ENCODE measurements at regions not wholly inside any gene's neighbourhood (a gene's known extent, or its start where the extent isn't known, plus 50 kb on each side); places are given as distances from the start of the nearest gene placed in this dataset.

GRCh38 chr2:234438305-234438977 is 58.4 kb downstream of the ARL4C start:
- no peak for DNase-seq (ENCODE audit: low read depth)

- no peak for DNase-seq (ENCODE audit: low read depth)
Observed at GRCh38 chr2:234437642-234438304, 59.1 kb downstream of the ARL4C start.

- no peak for DNase-seq (ENCODE audit: low read depth)
Observed at GRCh38 chr2:234436482-234436837, 60.4 kb downstream of the ARL4C start.

- no peak for DNase-seq (ENCODE audit: low read depth)
Observed at GRCh38 chr2:234435836-234436481, 60.9 kb downstream of the ARL4C start.

- DNase-seq (ENCODE audit: low read depth): no peak
Observed at GRCh38 chr2:234433201-234433600, 63.7 kb downstream of the ARL4C start.

- DNase-seq (ENCODE audit: low read depth): no peak
Observed at GRCh38 chr2:234430871-234431270, 66.0 kb downstream of the ARL4C start.

- no peak for DNase-seq (ENCODE audit: low read depth)
Observed at GRCh38 chr2:234429265-234429664, 67.6 kb downstream of the ARL4C start.

- DNase-seq (ENCODE audit: low read depth): no peak
Observed at GRCh38 chr2:234427081-234428061, 69.5 kb downstream of the ARL4C start.

GRCh38 chr2:234426616-234427015 is 70.3 kb downstream of the ARL4C start:
- DNase-seq (ENCODE audit: low read depth): no peak

- DNase-seq (ENCODE audit: low read depth): no peak
Observed at GRCh38 chr2:234425639-234426603, 71.0 kb downstream of the ARL4C start.

- DNase-seq (ENCODE audit: low read depth): no peak
Observed at GRCh38 chr2:234423884-234424283, 73.0 kb downstream of the ARL4C start.

- DNase-seq (ENCODE audit: low read depth): no peak
Observed at GRCh38 chr2:234422981-234423431, 73.9 kb downstream of the ARL4C start.

- DNase-seq (ENCODE audit: low read depth): no peak
Observed at GRCh38 chr2:234422273-234422732, 74.6 kb downstream of the ARL4C start.

GRCh38 chr2:234420408-234420807 is 76.5 kb downstream of the ARL4C start:
- DNase-seq (ENCODE audit: low read depth): no peak

GRCh38 chr2:234419726-234420125 is 77.2 kb downstream of the ARL4C start:
- DNase-seq (ENCODE audit: low read depth): no peak

- DNase-seq (ENCODE audit: low read depth): no peak
Observed at GRCh38 chr2:234415706-234416105, 81.2 kb downstream of the ARL4C start.

GRCh38 chr2:234414596-234414995 is 82.3 kb downstream of the ARL4C start:
- DNase-seq (ENCODE audit: low read depth): no peak

- no peak for DNase-seq (ENCODE audit: low read depth)
Observed at GRCh38 chr2:234412726-234413125, 84.2 kb downstream of the ARL4C start.

GRCh38 chr2:234411793-234412192 is 85.1 kb downstream of the ARL4C start:
- DNase-seq (ENCODE audit: low read depth): no peak

GRCh38 chr2:234410526-234410925 is 86.4 kb downstream of the ARL4C start:
- DNase-seq (ENCODE audit: low read depth): no peak

GRCh38 chr2:234409590-234409989 is 87.3 kb downstream of the ARL4C start:
- DNase-seq (ENCODE audit: low read depth): no peak
